Breast epithelium (tissue), 3 donors: ENCODE measurements at regions not wholly inside any gene's neighbourhood (a gene's known extent, or its start where the extent isn't known, plus 50 kb on each side); places are given as distances from the start of the nearest gene placed in this dataset.

Source experiments
- CTCF ChIP-seq, 3 donors: fragments of 450-650 bp; IDR thresholded peaks; one replicate each; pipeline ENCODE4 v1.5.1; 2016 to 2017; ENCODE audit warnings: antibody characterized with exemption in 3 of 3, mild to moderate bottlenecking in 3 of 3, moderate library complexity in 3 of 3
- POLR2AphosphoS5 ChIP-seq, 3 donors: sonication (generic); formaldehyde crosslinking; IDR thresholded peaks; one replicate each; pipeline ENCODE4 v1.6.1; 2017; ENCODE audit warnings: antibody characterized with exemption in 3 of 3

DNA sequence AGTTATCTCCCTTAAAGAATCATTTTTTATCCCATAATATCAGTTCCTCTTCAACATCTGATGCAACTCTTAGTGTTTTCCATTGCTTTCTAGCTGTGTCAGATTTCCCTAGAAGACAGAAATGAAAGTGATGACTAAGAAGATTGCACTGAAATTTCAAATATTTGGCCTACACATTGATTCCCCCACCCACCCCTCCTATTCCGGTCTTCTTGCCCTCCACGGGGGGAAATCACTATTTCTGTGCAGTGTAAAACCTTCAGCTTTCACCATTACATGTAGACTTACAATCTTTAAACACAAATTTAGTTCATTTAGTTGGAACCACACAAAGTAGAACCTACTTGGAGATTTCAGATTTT lies 63.7 kb upstream of the IL6 start:
- TF ChIP-seq POLR2AphosphoS5 (IDR thresholded peaks at IDR 0.05) (no peak), CTCF (IDR thresholded peaks at IDR 0.05) (no peak)
